ENCODE measurements at regions not wholly inside any gene's neighbourhood (a gene's known extent, or its start where the extent isn't known, plus 50 kb on each side); places are given as distances from the start of the nearest gene placed in this dataset.

- no peak for TF ChIP-seq CTCF (conservative IDR thresholded peaks at IDR 0.05)
- TF ChIP-seq EZH2 (IDR thresholded peaks at IDR 0.05; ENCODE audit: low read depth): no peak
These were observed 326.4 kb downstream of the MEI4 start for GRCh38 chr6:77979204-77979603.

Measured in PC-9 (cell line).